ENCODE measurements at regions not wholly inside any gene's neighbourhood (a gene's known extent, or its start where the extent isn't known, plus 50 kb on each side); places are given as distances from the start of the nearest gene placed in this dataset.

DNA sequence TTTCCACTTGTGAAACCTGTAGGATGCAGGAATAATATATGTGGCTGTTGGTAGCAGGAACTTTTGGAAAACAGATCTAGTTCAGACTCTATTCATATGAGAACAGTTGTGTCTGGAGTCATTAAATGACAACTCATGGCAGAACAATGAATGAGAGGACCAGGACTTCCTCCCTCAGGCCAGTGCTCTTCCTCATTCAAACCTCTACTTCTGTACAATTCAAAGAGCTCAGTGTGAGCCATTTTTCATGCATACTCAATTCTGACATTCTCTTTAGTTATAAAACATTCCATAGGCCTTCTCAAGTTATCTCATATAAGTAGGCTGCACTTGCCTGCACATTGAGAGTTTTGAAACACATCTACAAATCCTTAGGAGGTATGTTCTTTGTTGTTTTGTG is 1526.6 kb upstream of the FLRT2 start:
- Mint-ChIP-seq H3K27me3 (ENCODE audit: insufficient read depth, unreplicated experiment) (no peaks in the 10 kb centered on the region), H3K9me3 (ENCODE audit: unreplicated experiment) (no peaks in the 10 kb centered on the region), H3K36me3 (ENCODE audit: insufficient read depth, unreplicated experiment) (no peaks in the 10 kb centered on the region), H3K27ac (ENCODE audit: unreplicated experiment) (no peak overlapping the region), H3K4me1 (ENCODE audit: low read depth, unreplicated experiment) (no peaks in the 10 kb centered on the region), H3K4me3 (ENCODE audit: unreplicated experiment) (no peak overlapping the region)
- intact Hi-C loops (cut with micrococcal nuclease; ENCODE audit: unreplicated experiment): no loop called here
- Histone ChIP-seq H3K27me3 (replicated peaks; ENCODE audit: control insufficient read depth, insufficient read depth, low read length) (no peaks in the 10 kb centered on the region), H3K36me3 (ENCODE audit: control insufficient read depth, insufficient read depth, low read length) (no peaks in the 10 kb centered on the region), H3K4me1 (no peaks in the 10 kb centered on the region), H3K9me3 (no peaks in the 10 kb centered on the region), H3K4me3 (ENCODE audit: low read depth, low read length) (no peak overlapping the region)
- ChIA-PET CTCF (no interaction called here), POLR2A (interaction anchor here (0.6 kb wide), 1 partner anchor 321 kb away, joined by 3 read pairs; no protein-coding TSS in a partner anchor)
- TF ChIP-seq CTCF (IDR thresholded peaks at IDR 0.05; ENCODE audit: insufficient read depth in 1 of 2, low read depth in 1 of 2, low read length in 1 of 2, severe bottlenecking in 1 of 2, unreplicated experiment in 1 of 2): no peak
- no TSS peak for BruUV-seq (replicated peaks)
- DNase-seq: no peak

DNA sequence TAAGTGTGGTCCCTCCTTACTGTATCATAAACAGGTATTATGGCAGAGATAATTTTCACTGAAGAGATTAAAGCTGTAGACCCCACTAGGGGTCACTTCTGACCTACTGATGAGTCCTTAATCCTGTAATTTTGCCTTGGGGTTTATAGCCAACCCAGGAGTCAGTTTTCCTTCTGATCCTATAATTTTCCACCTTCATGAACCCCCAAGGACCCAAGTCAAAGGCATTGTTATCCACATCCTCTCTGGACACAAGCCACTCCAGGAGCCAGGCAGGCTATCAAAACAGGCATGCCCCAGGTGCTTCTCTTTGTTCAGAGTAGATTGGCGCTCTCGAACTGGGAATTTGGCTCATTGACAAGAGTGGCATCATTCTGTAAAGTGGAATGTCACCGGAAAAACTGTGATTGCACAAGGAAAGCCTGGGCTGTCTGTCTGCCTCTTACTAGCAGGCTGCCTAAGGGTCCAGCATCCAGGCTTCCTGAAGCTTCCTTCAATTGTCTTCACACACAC is 1523.2 kb upstream of the FLRT2 start:
- H3K4me3 ChIP-seq (ENCODE audit: low read depth, low read length): no peak overlapping the region
- Mint-ChIP-seq H3K9me3 (ENCODE audit: unreplicated experiment) (no peaks in the 10 kb centered on the region), H3K36me3 (ENCODE audit: insufficient read depth, unreplicated experiment) (no peaks in the 10 kb centered on the region), H3K27ac (ENCODE audit: unreplicated experiment) (no peak overlapping the region), H3K4me1 (ENCODE audit: low read depth, unreplicated experiment) (no peaks in the 10 kb centered on the region), H3K4me3 (ENCODE audit: unreplicated experiment) (no peak overlapping the region), H3K27me3 (ENCODE audit: insufficient read depth, unreplicated experiment) (no peaks in the 10 kb centered on the region)
- H3K36me3 ChIP-seq (ENCODE audit: control insufficient read depth, insufficient read depth, low read length): no peaks in the 10 kb centered on the region
- ChIA-PET CTCF (no interaction called here), POLR2A (no interaction called here)
- TF ChIP-seq CTCF (IDR thresholded peaks at IDR 0.05; ENCODE audit: insufficient read depth in 1 of 2, low read depth in 1 of 2, low read length in 1 of 2, severe bottlenecking in 1 of 2, unreplicated experiment in 1 of 2): no peak
- DNase-seq: no peak
- no peaks in the 10 kb centered on the region for H3K9me3 ChIP-seq
- H3K27me3 ChIP-seq (replicated peaks; ENCODE audit: control insufficient read depth, insufficient read depth, low read length): no peaks in the 10 kb centered on the region
- intact Hi-C loops (cut with micrococcal nuclease; ENCODE audit: unreplicated experiment): no loop called here
- no peaks in the 10 kb centered on the region for H3K4me1 ChIP-seq
- BruUV-seq (replicated peaks): no TSS peak

DNA sequence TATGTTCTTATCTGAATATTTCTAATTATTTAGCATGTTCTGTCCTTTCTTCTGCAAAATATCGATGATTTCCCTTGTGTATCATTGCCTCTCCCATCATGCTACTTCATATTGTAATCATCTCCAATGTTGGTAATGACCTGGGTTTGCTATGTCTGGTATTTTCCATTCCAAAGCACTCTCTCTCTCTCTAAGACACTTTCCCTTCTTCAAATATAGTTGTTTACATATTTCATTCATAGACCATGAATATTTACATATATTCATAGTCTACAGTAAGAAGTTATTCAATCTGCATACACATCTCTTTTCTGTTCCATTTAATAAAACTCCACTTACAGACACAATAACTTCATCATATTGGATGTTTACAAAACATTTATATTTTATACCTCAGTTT is 1516.5 kb upstream of the FLRT2 start:
- POLR2A ChIA-PET: no interaction called here
- H3K27ac Mint-ChIP-seq (ENCODE audit: unreplicated experiment): no peak overlapping the region
- H3K4me3 Mint-ChIP-seq (ENCODE audit: unreplicated experiment): no peak overlapping the region
- intact Hi-C loops (cut with micrococcal nuclease; ENCODE audit: unreplicated experiment): no loop called here
- no peak for DNase-seq
- no TSS peak for BruUV-seq (replicated peaks)
- CTCF ChIA-PET: no interaction called here
- no peaks in the 10 kb centered on the region for H3K36me3 Mint-ChIP-seq (ENCODE audit: insufficient read depth, unreplicated experiment)
- no peak for TF ChIP-seq CTCF (IDR thresholded peaks at IDR 0.05; ENCODE audit: insufficient read depth in 1 of 2, low read depth in 1 of 2, low read length in 1 of 2, severe bottlenecking in 1 of 2, unreplicated experiment in 1 of 2)
- no peaks in the 10 kb centered on the region for H3K4me1 ChIP-seq
- H3K4me3 ChIP-seq (ENCODE audit: low read depth, low read length): no peak overlapping the region
- peaks cover 28% of the 10 kb centered on the region for H3K9me3 Mint-ChIP-seq (ENCODE audit: unreplicated experiment)
- H3K9me3 ChIP-seq: no peaks in the 10 kb centered on the region
- no peaks in the 10 kb centered on the region for H3K4me1 Mint-ChIP-seq (ENCODE audit: low read depth, unreplicated experiment)
- no peaks in the 10 kb centered on the region for H3K27me3 Mint-ChIP-seq (ENCODE audit: insufficient read depth, unreplicated experiment)
- H3K27me3 ChIP-seq (replicated peaks; ENCODE audit: control insufficient read depth, insufficient read depth, low read length): no peaks in the 10 kb centered on the region
- H3K36me3 ChIP-seq (ENCODE audit: control insufficient read depth, insufficient read depth, low read length): no peaks in the 10 kb centered on the region

Measured in Caco-2 (cell line).